ENCODE measurements at regions not wholly inside any gene's neighbourhood (a gene's known extent, or its start where the extent isn't known, plus 50 kb on each side); places are given as distances from the start of the nearest gene placed in this dataset.

- TF ChIP-seq CTCF (IDR thresholded peaks at IDR 0.05; ENCODE audit: insufficient read depth, low read depth, low read length) (no peak), EZH2 (IDR thresholded peaks at IDR 0.05; ENCODE audit: insufficient read depth, low read length) (no peak)
Observed at GRCh38 chr10:126849646-126850045, 55.6 kb upstream of the DOCK1 start.
